GM12878 (cell line): ENCODE measurements at regions not wholly inside any gene's neighbourhood (a gene's known extent, or its start where the extent isn't known, plus 50 kb on each side); places are given as distances from the start of the nearest gene placed in this dataset.

ENCODE experiments used
- ATAC-seq: fragments of 200-7000 bp; cut with Tn5 transposase; 3 replicates; pipeline ENCODE4 v1.9.1; 2020; ENCODE audit warnings: mild to moderate bottlenecking, moderate library complexity
- BruUV-seq: library from RNA; stranded (reverse); fragments of 400-500 nt; replicated peaks from 2 replicates; lab custom pipeline; 2021; lab: Mats Ljungman, UMichigan
- CTCF ChIA-PET: fragments of 300-600 bp; sonication (Branson Sonifier 250); formaldehyde crosslinking; extraction: SDS; loops from one replicate; lab custom pipeline; 2021; ENCODE audit warnings: inconsistent platforms; lab: Yijun Ruan, JAX
- POLR2A ChIA-PET: fragments of 350-600 bp; formaldehyde crosslinking; extraction: SDS; loops from one replicate; lab custom pipeline; 2021; ENCODE audit warnings: inconsistent platforms; lab: Charles Lee
- RAD21 ChIA-PET: fragments of 300-600 bp; sonication (Branson Sonifier 250); formaldehyde crosslinking; loops from one replicate; lab custom pipeline; 2023; ENCODE audit warnings: antibody characterized with exemption; ENCODE audit not compliant: unreplicated experiment; lab: Charles Lee
- SMC1A ChIA-PET: fragments of 300-600 bp; sonication (Branson Sonifier 250); formaldehyde crosslinking; loops from one replicate; lab custom pipeline; 2023; ENCODE audit not compliant: unreplicated experiment, uncharacterized antibody; lab: Charles Lee
- DNase-seq: peaks from one replicate; pipeline ENCODE4 v3.0.0-alpha.2; 2011; ENCODE audit warnings: low read depth, low spot score
- FAIRE-seq: peaks from 3 replicates; lab custom pipeline; 2011; peaks lifted over from hg19 to GRCh38; lab: Jason Lieb, UNC
- H2AFZ ChIP-seq: 2 replicates; pipeline ENCODE4 v1.6.0; 2011; ENCODE audit warnings: low read depth, low read length, control low read depth; ENCODE audit not compliant: control insufficient read depth
- H3K27ac ChIP-seq: 2 replicates; pipeline ENCODE4 v1.5.1; 2011; ENCODE audit warnings: control low read depth; ENCODE audit not compliant: control insufficient read depth, insufficient read depth
- H3K27me3 ChIP-seq, 2 experiments: replicated peaks in 1 of 2; 2 replicates each; pipeline versions ENCODE4 v1.6.0 to v1.6.1; 2011; ENCODE audit warnings: low read length in 1 of 2; ENCODE audit not compliant: control insufficient read depth in 2 of 2, insufficient read depth in 2 of 2
- H3K36me3 ChIP-seq, 2 experiments: 2 replicates each; pipeline ENCODE4 v1.5.1; 2011; ENCODE audit warnings: low read length in 1 of 2; ENCODE audit not compliant: control insufficient read depth in 2 of 2, insufficient read depth in 2 of 2
- H3K4me1 ChIP-seq: 2 replicates; pipeline ENCODE4 v1.6.1; 2011; ENCODE audit warnings: mild to moderate bottlenecking, low read length, moderate library complexity, mixed read lengths; ENCODE audit not compliant: control insufficient read depth, insufficient read depth
- H3K4me2 ChIP-seq: 2 replicates; pipeline ENCODE4 v1.6.0; 2011; ENCODE audit warnings: control low read depth; ENCODE audit not compliant: control insufficient read depth, insufficient read depth
- H3K4me3 ChIP-seq: fragments of 200-600 bp; sonication (generic); 2 replicates; pipeline ENCODE4 v1.5.1; 2016
- H3K79me2 ChIP-seq: 2 replicates; pipeline ENCODE4 v1.6.0; 2011; ENCODE audit warnings: low read length; ENCODE audit not compliant: control insufficient read depth, insufficient read depth
- H3K9ac ChIP-seq: 2 replicates; pipeline ENCODE4 v1.8.0; 2011; ENCODE audit warnings: low read length, control low read depth, mixed read lengths; ENCODE audit not compliant: control insufficient read depth, insufficient read depth
- H3K9me3 ChIP-seq: replicated peaks from 3 replicates; pipeline ENCODE4 v1.5.1; 2011; ENCODE audit warnings: mild to moderate bottlenecking, low read length; ENCODE audit not compliant: control insufficient read depth, insufficient read depth
- H4K20me1 ChIP-seq: 2 replicates; pipeline ENCODE4 v1.6.0; 2011; ENCODE audit not compliant: control insufficient read depth, insufficient read depth
- ATF2 ChIP-seq: IDR thresholded peaks from 2 replicates; pipeline ENCODE4 v1.6.1; 2012; ENCODE audit warnings: low read length, inconsistent platforms
- BRCA1 ChIP-seq: IDR thresholded peaks from 2 replicates; pipeline ENCODE4 v1.6.1; 2011; ENCODE audit warnings: low read depth, low read length, improper control_type of control experiment
- CEBPZ ChIP-seq: fragments of 150-350 bp; IDR thresholded peaks from 2 replicates; pipeline ENCODE4 v1.6.1; 2016; ENCODE audit warnings: low read depth, low read length
- CREB1 ChIP-seq: IDR thresholded peaks from 2 replicates; pipeline ENCODE4 v1.6.1; 2012; ENCODE audit warnings: low read depth, mild to moderate bottlenecking, inconsistent platforms
- CTCF ChIP-seq, 3 experiments: IDR thresholded peaks in 2 of 3; conservative IDR thresholded peaks in 1 of 3; 2 replicates each; pipeline ENCODE4 v1.5.1; 2011; ENCODE audit warnings: low read depth in 3 of 3, low read length in 3 of 3, mild to moderate bottlenecking in 3 of 3, control low read depth in 2 of 3, moderate library complexity in 2 of 3, inconsistent platforms in 1 of 3, mixed read lengths in 1 of 3; ENCODE audit not compliant: control insufficient read depth in 2 of 3, insufficient read depth in 1 of 3; ENCODE audit errors: extremely low read depth in 1 of 3
- ETV6 ChIP-seq, 2 experiments: fragments of 450-650 bp in 1 of 2; IDR thresholded peaks in 1 of 2; conservative IDR thresholded peaks in 1 of 2; 2 replicates each; pipeline ENCODE4 v1.6.1; 2014; ENCODE audit warnings: antibody characterized with exemption in 1 of 2, borderline replicate concordance in 1 of 2, low read depth in 1 of 2, mild to moderate bottlenecking in 1 of 2, moderate library complexity in 1 of 2
- GABPA ChIP-seq: IDR thresholded peaks from 2 replicates; pipeline ENCODE4 v1.6.1; 2014; ENCODE audit warnings: antibody characterized with exemption, low read depth, mild to moderate bottlenecking, inconsistent platforms
- HDAC6 ChIP-seq: fragments of 200-600 bp; sonication (generic); IDR thresholded peaks from one replicate; pipeline ENCODE4 v1.8.0; 2017; ENCODE audit warnings: antibody characterized with exemption; ENCODE audit not compliant: unreplicated experiment
- MTA2 ChIP-seq: fragments of 450-650 bp; IDR thresholded peaks from 2 replicates; pipeline ENCODE4 v1.6.1; 2016; ENCODE audit warnings: low read depth, mild to moderate bottlenecking, moderate library complexity
- MTA3 ChIP-seq: IDR thresholded peaks from 2 replicates; pipeline ENCODE4 v1.6.1; 2012; ENCODE audit warnings: low read length, inconsistent platforms, borderline replicate concordance
- MYC ChIP-seq: IDR thresholded peaks from 2 replicates; pipeline ENCODE4 v1.6.1; 2011; ENCODE audit warnings: mild to moderate bottlenecking, low read length, moderate library complexity, inconsistent platforms; ENCODE audit not compliant: insufficient read depth, insufficient replicate concordance, insufficient read length, severe bottlenecking
- PAX5 ChIP-seq: IDR thresholded peaks from 2 replicates; pipeline ENCODE4 v1.6.1; 2011; ENCODE audit warnings: low read depth, low read length, borderline replicate concordance
- PBX3 ChIP-seq: IDR thresholded peaks from 2 replicates; pipeline ENCODE4 v1.6.1; 2011; ENCODE audit warnings: mild to moderate bottlenecking, low read depth, low read length, moderate library complexity; ENCODE audit not compliant: insufficient replicate concordance
- RAD21 ChIP-seq: IDR thresholded peaks from 2 replicates; pipeline ENCODE4 v1.6.1; 2011; ENCODE audit warnings: mild to moderate bottlenecking, low read depth, low read length, moderate library complexity; ENCODE audit not compliant: insufficient read depth
- SIX5 ChIP-seq: IDR thresholded peaks from 2 replicates; pipeline ENCODE4 v1.6.1; 2011; ENCODE audit warnings: mild to moderate bottlenecking, low read depth, low read length, moderate library complexity; ENCODE audit not compliant: severe bottlenecking
- SUZ12 ChIP-seq: fragments of 200-600 bp; sonication (generic); IDR thresholded peaks from one replicate; pipeline ENCODE4 v1.6.1; 2018; ENCODE audit warnings: antibody characterized with exemption, mild to moderate bottlenecking; ENCODE audit not compliant: unreplicated experiment
- TARDBP ChIP-seq: IDR thresholded peaks from 2 replicates; pipeline ENCODE4 v1.6.1; 2016; ENCODE audit warnings: borderline replicate concordance
- TCF7 ChIP-seq: IDR thresholded peaks from 2 replicates; pipeline ENCODE4 v1.6.1; 2014; ENCODE audit warnings: antibody characterized with exemption, borderline replicate concordance
- in situ Hi-C: fragments of 300-500 bp; cut with MboI; formaldehyde crosslinking; loops from 9 replicates; pipeline ENCODE4 v1.14.3; 2018; ENCODE audit warnings: mixed read lengths
- intact Hi-C: fragments of 100-400 bp; cut with micrococcal nuclease; formaldehyde crosslinking; loops from one replicate; pipeline ENCODE4 v1.14.2; 2022; ENCODE audit not compliant: unreplicated experiment

GRCh38 chr18:42360716-42361115 lies 405.7 kb downstream of the PIK3C3 start:
- Histone ChIP-seq H3K4me3 (no peak overlapping the region), H3K27ac (no peak overlapping the region), H3K9me3 (no peaks in the 10 kb centered on the region), H3K4me2 (no peak overlapping the region), H2AFZ (no peak overlapping the region), H3K27me3 (no peaks in the 10 kb centered on the region), H3K36me3 (no peaks in the 10 kb centered on the region), H3K79me2 (no peaks in the 10 kb centered on the region), H4K20me1 (no peaks in the 10 kb centered on the region), H3K9ac (no peak overlapping the region), H3K4me1 (no peaks in the 10 kb centered on the region)
- FAIRE-seq (no peak), DNase-seq (no peak), ATAC-seq (no peak)
- CTCF ChIA-PET, result interaction anchor here (0.9 kb wide), 1 partner anchor 9 kb away, joined by 3 read pairs; no protein-coding TSS in a partner anchor
- RAD21 ChIA-PET, result no interaction called here
- SMC1A ChIA-PET, result no interaction called here
- intact Hi-C loops, result no loop called here
- BruUV-seq, result no TSS peak
- no peak for TF ChIP-seq MTA3
- TF ChIP-seq GABPA, result no peak
- TF ChIP-seq TARDBP, result no peak
- TF ChIP-seq CTCF (IDR thresholded peaks at IDR 0.05 in 2 of 3, conservative IDR thresholded peaks at IDR 0.05 in 1 of 3; ENCODE audit: control insufficient read depth in 2 of 3, extremely low read depth in 1 of 3, insufficient read depth in 1 of 3, low read depth in 3 of 3, low read length in 3 of 3), result no peak
- no peak for TF ChIP-seq CEBPZ
- no peak for TF ChIP-seq MTA2
- no peak for TF ChIP-seq RAD21
- TF ChIP-seq ETV6 (conservative IDR thresholded peaks at IDR 0.05 in 1 of 2, IDR thresholded peaks at IDR 0.05 in 1 of 2; ENCODE audit: borderline replicate concordance in 1 of 2, low read depth in 1 of 2), result no peak
- TF ChIP-seq SUZ12, result no peak
- no peak for TF ChIP-seq ATF2
- no peak for TF ChIP-seq CREB1
- TF ChIP-seq MYC, result no peak
- no peak for TF ChIP-seq PBX3
- TF ChIP-seq BRCA1, result no peak
- no peak for TF ChIP-seq SIX5
- TF ChIP-seq HDAC6, result no peak
- no peak for TF ChIP-seq TCF7
- TF ChIP-seq PAX5, result no peak
- POLR2A ChIA-PET, result no interaction called here
- in situ Hi-C loops, result no loop called here
